HG02840 (cell line): ENCODE measurements at regions not wholly inside any gene's neighbourhood (a gene's known extent, or its start where the extent isn't known, plus 50 kb on each side); places are given as distances from the start of the nearest gene placed in this dataset.
A peak's percentile ranks its signal among the peaks of the same experiment; 100 is the strongest.
"Not testable (repeated sequence)": the region's sequence is repeated elsewhere in the genome, so short reads cannot be mapped to it uniquely, and the experiment has no call there.

Experiments used
- ATAC-seq: cut with Tn5 transposase; IDR thresholded peaks from one replicate; pipeline ENCODE4 v1.9.1; 2021; ENCODE audit warnings: mild to moderate bottlenecking, moderate library complexity, moderate number of reproducible peaks; ENCODE audit not compliant: unreplicated experiment, low FRiP score

- not testable (repeated sequence) for ATAC-seq
Measured at GRCh38 chr15:22238959-22239805, 158.9 kb downstream of the OR4M2 start.

GRCh38 chr15:22239806-22240180 is 159.5 kb downstream of the OR4M2 start:
- no peak for ATAC-seq

- ATAC-seq, result no peak
Measured at GRCh38 chr15:22240403-22240802, 160.1 kb downstream of the OR4M2 start.

- no peak for ATAC-seq
Measured at GRCh38 chr15:22240986-22241385, 160.7 kb downstream of the OR4M2 start.

GRCh38 chr15:22241451-22241850 is 161.1 kb downstream of the OR4M2 start:
- ATAC-seq, result no peak

GRCh38 chr15:22242311-22242710 is 162.0 kb downstream of the OR4M2 start:
- not testable (repeated sequence) for ATAC-seq

- ATAC-seq, result no peak
Measured at GRCh38 chr15:22243440-22244130, 163.3 kb downstream of the OR4M2 start.

GRCh38 chr15:22249511-22249910 is 169.2 kb downstream of the OR4M2 start:
- not testable (repeated sequence) for ATAC-seq

- not testable (repeated sequence) for ATAC-seq
Measured at GRCh38 chr15:22250501-22251290, 170.4 kb downstream of the OR4M2 start.

GRCh38 chr15:22251422-22251821 is 171.1 kb downstream of the OR4M2 start:
- ATAC-seq, result no peak

- not testable (repeated sequence) for ATAC-seq
Measured at GRCh38 chr15:22252047-22252446, 171.7 kb downstream of the OR4M2 start.

GRCh38 chr15:22252521-22252920 is 172.2 kb downstream of the OR4M2 start:
- not testable (repeated sequence) for ATAC-seq

- not testable (repeated sequence) for ATAC-seq
Measured at GRCh38 chr15:22253002-22253675, 172.8 kb downstream of the OR4M2 start.

- peak; percentile 67 for ATAC-seq
Measured at GRCh38 chr15:22253676-22254408, 173.5 kb downstream of the OR4M2 start.

GRCh38 chr15:22254409-22255045 is 174.2 kb downstream of the OR4M2 start:
- ATAC-seq, result not testable (repeated sequence)

- not testable (repeated sequence) for ATAC-seq
Measured at GRCh38 chr15:22255606-22256005, 175.3 kb downstream of the OR4M2 start.

GRCh38 chr15:22256389-22257046 is 176.2 kb downstream of the OR4M2 start:
- ATAC-seq, result not testable (repeated sequence)
